CD4-positive, alpha-beta T cell (primary cell): ENCODE measurements at regions not wholly inside any gene's neighbourhood (a gene's known extent, or its start where the extent isn't known, plus 50 kb on each side); places are given as distances from the start of the nearest gene placed in this dataset.
A peak's percentile ranks its signal among the peaks of the same experiment; 100 is the strongest.

Source experiments
- ATAC-seq: fragments of 200-7000 bp; cut with Tn5 transposase; one replicate; pipeline ENCODE4 v1.10.0; 2022; ENCODE audit warnings: mild to moderate bottlenecking; ENCODE audit not compliant: poor library complexity
- CTCF ChIA-PET: fragments of 350-600 bp; sonication (Branson Sonifier 250); formaldehyde crosslinking; loops from one replicate; lab custom pipeline; 2021; ENCODE audit warnings: antibody characterized with exemption, inconsistent platforms; lab: Charles Lee
- POLR2A ChIA-PET: fragments of 350-600 bp; sonication (Branson Sonifier 250); formaldehyde crosslinking; loops from one replicate; lab custom pipeline; 2021; ENCODE audit warnings: antibody characterized with exemption, inconsistent platforms; lab: Charles Lee
- DNase-seq, 14 experiments: peaks; one replicate each; pipeline ENCODE4 v3.0.0-alpha.2; 2013 to 2020; ENCODE audit warnings: mixed read lengths in 2 of 14
- H3K27ac ChIP-seq, 2 donors: one replicate each; pipeline versions ENCODE4 v1.5.1 to v1.7.0; 2013; ENCODE audit warnings: low read length in 2 of 2, low read depth in 1 of 2, mild to moderate bottlenecking in 1 of 2
- H3K27me3 ChIP-seq, 2 experiments: 1 replicate in 1 of 2; 2 replicates in 1 of 2; pipeline versions ENCODE4 v1.6.1 to v1.7.0; 2013; ENCODE audit warnings: low read length in 2 of 2, control low read depth in 1 of 2, mild to moderate bottlenecking in 1 of 2, moderate library complexity in 1 of 2; ENCODE audit not compliant: insufficient read depth in 2 of 2, control insufficient read depth in 1 of 2
- H3K36me3 ChIP-seq: one replicate; pipeline ENCODE4 v1.6.1; 2013; ENCODE audit warnings: low read length, control low read depth; ENCODE audit not compliant: insufficient read depth
- H3K4me1 ChIP-seq: one replicate; pipeline ENCODE4 v1.6.1; 2013; ENCODE audit warnings: low read length, control low read depth; ENCODE audit not compliant: insufficient read depth
- H3K4me3 ChIP-seq: one replicate; pipeline ENCODE4 v1.5.1; 2013; ENCODE audit warnings: mild to moderate bottlenecking, low read length, moderate library complexity
- H3K9me3 ChIP-seq, 2 experiments: 1 replicate in 1 of 2; 2 replicates in 1 of 2; pipeline versions ENCODE4 v1.6.1 to v1.7.0; 2013; ENCODE audit warnings: low read length in 2 of 2, mild to moderate bottlenecking in 2 of 2, control low read depth in 1 of 2, moderate library complexity in 1 of 2; ENCODE audit not compliant: control insufficient read depth in 1 of 2, insufficient read depth in 1 of 2
- H3K27ac Mint-ChIP-seq: one replicate; pipeline ENCODE4 v1.8.0; 2020; ENCODE audit warnings: mixed read lengths
- H3K27me3 Mint-ChIP-seq: one replicate; pipeline ENCODE4 v1.8.0; 2021; ENCODE audit warnings: mixed read lengths
- H3K36me3 Mint-ChIP-seq: one replicate; pipeline ENCODE4 v1.8.0; 2021; ENCODE audit warnings: low read depth, mixed read lengths
- H3K4me1 Mint-ChIP-seq: one replicate; pipeline ENCODE4 v1.8.0; 2021; ENCODE audit warnings: low read depth, mixed read lengths
- H3K4me3 Mint-ChIP-seq: one replicate; pipeline ENCODE4 v1.8.0; 2020; ENCODE audit warnings: mild to moderate bottlenecking, mixed read lengths
- H3K9me3 Mint-ChIP-seq: one replicate; pipeline ENCODE4 v1.8.0; 2020; ENCODE audit warnings: mixed read lengths
- intact Hi-C, 2 experiments: fragments of 100-400 bp; cut with DNase I in 1 of 2; cut with micrococcal nuclease in 1 of 2; formaldehyde crosslinking; loops; one replicate each; pipeline versions ENCODE4 v1.15.1 to v1.9.0; 2023 to 2025; cut with DNase I, micrococcal nuclease
- TF ChIP-seq, protein P1 (sequence below): fragments of 200-600 bp; IDR thresholded peaks from one replicate; pipeline ENCODE4 v1.8.0; 2022; ENCODE audit warnings: antibody characterized with exemption, mild to moderate bottlenecking

DNA sequence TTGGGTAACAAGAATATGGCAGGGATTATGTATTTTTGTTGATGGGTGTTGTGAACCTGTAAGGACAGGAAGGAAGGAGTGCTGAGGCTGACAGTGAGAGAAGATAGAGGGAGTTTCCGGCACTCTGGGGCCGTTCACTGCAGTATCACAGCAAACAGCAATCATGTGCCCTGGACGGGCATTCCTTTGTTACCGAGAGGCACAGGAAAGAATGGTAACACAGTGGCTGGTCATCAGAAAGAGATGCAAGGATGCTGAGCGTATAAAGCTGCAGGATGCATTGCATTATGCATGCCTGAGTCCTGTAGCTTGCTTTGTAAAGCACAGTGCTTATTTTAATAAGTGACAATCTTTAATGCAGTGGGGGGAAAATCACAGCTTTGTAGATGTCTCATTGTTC, 286.8 kb downstream of the RPS24 start:
- H3K9me3 Mint-ChIP-seq = peaks cover 7% of the 10 kb centered on the region
- peak overlapping the region in 1 of 2 donors; percentile 10 for H3K27ac ChIP-seq
- H3K27me3 Mint-ChIP-seq = no peaks in the 10 kb centered on the region
- intact Hi-C loops = no loop called here
- H3K36me3 Mint-ChIP-seq = no peaks in the 10 kb centered on the region
- ChIA-PET CTCF (no interaction called here), POLR2A (no interaction called here)
- H3K36me3 ChIP-seq = no peaks in the 10 kb centered on the region
- peak overlapping the region; percentile 7 for H3K27ac Mint-ChIP-seq
- H3K4me3 Mint-ChIP-seq = no peak overlapping the region
- DNase-seq (peak in 6 of 14 experiments; percentile 9 to 33 (median 26)), ATAC-seq (peak; percentile 39)
- H3K27me3 ChIP-seq = no peaks in the 10 kb centered on the region
- H3K4me1 Mint-ChIP-seq = peaks cover 7% of the 10 kb centered on the region
- H3K9me3 ChIP-seq = peaks cover 0 to 5% of the 10 kb centered on the region in 2 experiments
- peaks cover 21% of the 10 kb centered on the region for H3K4me1 ChIP-seq
- TF ChIP-seq, protein P1, sequence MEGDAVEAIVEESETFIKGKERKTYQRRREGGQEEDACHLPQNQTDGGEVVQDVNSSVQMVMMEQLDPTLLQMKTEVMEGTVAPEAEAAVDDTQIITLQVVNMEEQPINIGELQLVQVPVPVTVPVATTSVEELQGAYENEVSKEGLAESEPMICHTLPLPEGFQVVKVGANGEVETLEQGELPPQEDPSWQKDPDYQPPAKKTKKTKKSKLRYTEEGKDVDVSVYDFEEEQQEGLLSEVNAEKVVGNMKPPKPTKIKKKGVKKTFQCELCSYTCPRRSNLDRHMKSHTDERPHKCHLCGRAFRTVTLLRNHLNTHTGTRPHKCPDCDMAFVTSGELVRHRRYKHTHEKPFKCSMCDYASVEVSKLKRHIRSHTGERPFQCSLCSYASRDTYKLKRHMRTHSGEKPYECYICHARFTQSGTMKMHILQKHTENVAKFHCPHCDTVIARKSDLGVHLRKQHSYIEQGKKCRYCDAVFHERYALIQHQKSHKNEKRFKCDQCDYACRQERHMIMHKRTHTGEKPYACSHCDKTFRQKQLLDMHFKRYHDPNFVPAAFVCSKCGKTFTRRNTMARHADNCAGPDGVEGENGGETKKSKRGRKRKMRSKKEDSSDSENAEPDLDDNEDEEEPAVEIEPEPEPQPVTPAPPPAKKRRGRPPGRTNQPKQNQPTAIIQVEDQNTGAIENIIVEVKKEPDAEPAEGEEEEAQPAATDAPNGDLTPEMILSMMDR = no peak
- H3K4me3 ChIP-seq = no peak overlapping the region

DNA sequence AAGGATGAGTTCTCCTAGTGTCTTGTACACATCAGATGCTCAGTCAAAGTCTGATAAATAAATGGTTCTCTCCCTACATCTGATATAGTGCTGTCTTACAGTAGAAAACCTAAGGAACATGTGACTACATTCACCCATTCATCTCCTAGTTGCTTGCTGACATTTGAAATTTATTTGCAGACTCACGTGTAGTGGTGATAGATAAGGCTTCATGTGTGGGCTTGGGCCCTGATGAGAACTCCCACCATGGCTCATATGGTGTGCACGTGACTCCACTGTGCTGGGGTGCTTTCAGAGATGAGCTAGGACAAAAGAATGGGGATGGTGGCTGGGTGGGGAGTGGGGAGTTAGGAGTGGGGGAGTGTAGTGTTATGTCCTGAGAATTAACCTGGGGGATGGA, 287.3 kb downstream of the RPS24 start:
- Mint-ChIP-seq H3K36me3 (no peaks in the 10 kb centered on the region), H3K27me3 (no peaks in the 10 kb centered on the region), H3K9me3 (peaks cover 7% of the 10 kb centered on the region), H3K4me3 (no peak overlapping the region), H3K27ac (peak overlapping the region; percentile 7), H3K4me1 (peaks cover 7% of the 10 kb centered on the region)
- Histone ChIP-seq H3K27me3 (no peaks in the 10 kb centered on the region), H3K9me3 (peaks cover 0 to 7% of the 10 kb centered on the region in 2 experiments), H3K27ac (peak overlapping the region in 1 of 2 donors; percentile 10), H3K4me1 (peaks cover 21% of the 10 kb centered on the region), H3K36me3 (no peaks in the 10 kb centered on the region), H3K4me3 (no peak overlapping the region)
- ATAC-seq (no peak), DNase-seq (no peak)
- TF ChIP-seq, protein P1 = no peak
- CTCF ChIA-PET = no interaction called here
- POLR2A ChIA-PET = no interaction called here
- intact Hi-C loops = no loop called here

DNA sequence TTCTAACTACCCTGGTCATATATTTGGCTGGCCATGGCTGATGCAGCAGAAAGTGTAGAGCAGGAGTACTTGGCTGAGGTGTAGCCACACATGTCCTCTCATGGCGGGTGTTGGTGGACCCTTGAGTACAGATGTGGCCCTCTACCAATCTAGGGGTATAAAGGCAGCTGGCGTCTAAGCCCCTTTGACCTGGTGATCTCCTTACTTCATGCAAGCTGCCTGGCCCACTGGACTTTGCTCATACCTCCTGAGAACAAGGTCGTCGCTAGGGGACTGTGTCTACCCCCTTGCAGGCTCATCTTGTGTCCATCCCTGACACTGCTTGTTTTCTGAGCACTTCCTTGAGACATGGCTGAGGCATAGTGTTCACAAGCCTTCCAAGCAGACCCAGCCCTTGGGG, 287.8 kb downstream of the RPS24 start:
- no peak for ATAC-seq
- Histone ChIP-seq H3K9me3 (peaks cover 0 to 12% of the 10 kb centered on the region in 2 experiments), H3K4me1 (peaks cover 21% of the 10 kb centered on the region), H3K4me3 (no peak overlapping the region), H3K27ac (no peak overlapping the region), H3K27me3 (no peaks in the 10 kb centered on the region), H3K36me3 (no peaks in the 10 kb centered on the region)
- TF ChIP-seq, protein P1 = no peak
- peaks cover 10% of the 10 kb centered on the region for H3K9me3 Mint-ChIP-seq
- H3K27me3 Mint-ChIP-seq = no peaks in the 10 kb centered on the region
- H3K27ac Mint-ChIP-seq = peak overlapping the region; percentile 7
- no peak for DNase-seq
- POLR2A ChIA-PET = no interaction called here
- intact Hi-C loops = no loop called here
- peaks cover 4% of the 10 kb centered on the region for H3K36me3 Mint-ChIP-seq
- CTCF ChIA-PET = no interaction called here
- no peak overlapping the region for H3K4me3 Mint-ChIP-seq
- H3K4me1 Mint-ChIP-seq = peaks cover 7% of the 10 kb centered on the region
